Inflammatory macrophage treated with lipopolysaccharide for 1 hour (primary cell): ENCODE measurements at regions not wholly inside any gene's neighbourhood (a gene's known extent, or its start where the extent isn't known, plus 50 kb on each side); places are given as distances from the start of the nearest gene placed in this dataset.

ENCODE experiments used
- DNase-seq, 2 donors: peaks; one replicate each; pipeline ENCODE4 v3.0.0-alpha.2; 2020 to 2022

DNA sequence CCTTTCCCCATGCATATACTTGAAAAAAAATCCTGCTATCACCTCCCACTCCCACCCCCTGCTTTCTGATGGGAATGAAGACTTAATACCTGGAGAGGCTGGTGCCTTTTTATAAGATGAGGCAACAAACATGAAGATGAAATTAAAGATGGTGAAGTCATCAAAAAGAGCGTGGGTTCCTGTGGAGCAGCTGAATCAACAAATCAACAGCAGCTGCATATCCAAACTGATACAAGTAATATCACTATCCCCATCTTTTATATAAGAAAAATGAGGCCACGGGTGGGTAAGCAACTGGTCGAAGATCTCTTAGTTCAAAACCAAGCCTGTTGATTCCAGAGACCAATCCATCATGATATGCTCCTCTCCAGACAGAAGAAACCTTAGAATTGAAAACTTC, 268.5 kb downstream of the ENC1 start:
- DNase-seq: no peak

DNA sequence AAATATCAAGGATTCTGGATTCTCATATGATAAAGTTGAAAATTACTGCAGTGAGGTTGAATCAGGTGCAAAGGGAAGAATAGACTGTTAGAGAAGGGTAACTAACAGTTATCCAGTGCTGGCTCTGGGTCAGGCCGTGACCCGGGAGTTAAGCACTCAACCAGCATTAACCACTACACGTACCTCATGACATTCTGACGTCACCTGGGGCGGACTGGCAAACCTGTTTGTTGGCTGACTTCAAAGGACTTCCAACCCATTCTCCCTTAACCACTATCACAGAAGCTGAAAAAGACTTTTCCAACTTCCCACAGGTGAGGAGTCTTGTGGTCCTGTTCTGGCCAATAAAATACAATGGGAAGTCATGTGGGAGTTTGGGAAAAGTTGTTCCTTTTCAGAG, 268.9 kb downstream of the ENC1 start:
- DNase-seq: no peak

DNA sequence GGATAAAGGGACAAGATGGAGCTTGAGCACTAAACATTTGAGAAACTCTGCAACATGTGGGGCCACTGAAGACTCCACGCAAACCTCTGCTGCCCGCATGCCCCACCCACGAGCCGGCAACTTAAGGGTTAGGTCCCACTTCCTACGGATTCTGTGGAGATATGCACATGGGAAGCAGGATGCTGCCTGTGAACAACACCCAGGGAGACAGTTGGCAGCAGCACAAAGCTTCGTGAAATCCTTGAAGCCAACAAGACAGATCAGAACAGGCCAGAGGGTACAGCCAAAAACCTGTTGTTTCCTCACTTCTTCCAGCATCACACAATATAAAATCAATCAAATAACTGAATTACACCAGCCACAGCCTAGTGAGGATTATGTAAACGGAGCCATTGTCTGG, 270.4 kb downstream of the ENC1 start:
- DNase-seq: no peak

DNA sequence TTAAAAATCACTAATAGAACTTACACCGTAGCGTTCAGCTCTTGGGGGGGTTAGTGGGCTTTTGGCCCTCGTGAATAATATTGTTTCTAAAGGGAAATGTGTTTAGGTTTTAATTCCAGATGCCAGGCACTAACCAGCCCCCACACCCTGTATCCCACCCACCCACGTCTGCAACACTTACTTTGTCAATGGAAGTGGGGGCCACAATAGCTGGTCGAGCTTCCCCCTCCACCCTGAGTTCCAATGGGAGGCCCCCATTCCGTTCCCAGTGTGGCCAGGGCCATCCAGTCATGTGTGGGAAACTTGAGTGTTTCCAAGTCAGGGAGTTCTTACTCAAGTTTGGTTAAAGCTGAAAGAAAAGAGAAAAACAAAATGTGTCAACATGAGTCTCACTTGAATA, 271.4 kb downstream of the ENC1 start:
- DNase-seq: no peak

DNA sequence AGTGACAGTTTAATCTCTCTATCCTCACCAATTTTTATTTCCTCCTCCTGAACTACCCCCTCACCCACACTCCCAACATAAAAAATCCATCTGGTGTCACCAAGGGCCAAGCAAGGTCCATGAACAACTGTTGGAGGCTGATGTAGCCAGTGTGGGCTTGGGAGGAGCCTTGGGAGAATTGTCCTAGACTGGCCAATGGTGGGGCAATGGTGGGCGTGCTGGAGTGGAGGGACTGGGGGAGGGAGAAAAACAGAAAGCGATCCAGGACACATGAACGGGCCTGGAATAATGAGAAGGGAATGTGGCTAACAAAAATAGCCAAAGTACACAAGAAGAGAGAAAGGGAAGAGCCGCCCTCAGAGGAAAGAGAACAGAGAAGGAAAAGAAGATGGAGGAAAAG, 272.6 kb downstream of the ENC1 start:
- no peak for DNase-seq

DNA sequence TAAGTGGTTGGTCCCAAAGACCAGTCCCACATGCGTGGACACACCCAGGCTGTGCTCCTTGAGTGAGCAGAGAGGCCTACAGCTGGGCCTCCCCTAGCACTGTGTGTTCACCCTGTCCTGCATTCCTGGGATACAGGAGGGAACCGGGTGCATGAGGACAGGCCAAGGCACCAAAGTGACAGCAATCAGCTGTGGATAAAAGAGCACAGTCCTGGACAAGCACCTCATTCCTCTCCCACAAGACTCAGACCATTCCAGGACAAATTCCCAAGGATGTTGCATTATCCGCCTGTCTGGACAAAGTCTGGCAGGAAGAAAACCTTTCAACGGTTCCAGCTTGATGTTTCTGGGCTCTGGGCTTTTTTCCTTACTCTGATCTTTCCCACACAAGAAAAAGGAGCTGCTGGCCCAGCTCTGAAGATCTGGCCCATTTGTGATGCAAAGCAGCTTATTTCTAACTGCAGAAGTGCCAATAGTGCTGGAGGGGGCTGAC, 273.2 kb downstream of the ENC1 start:
- DNase-seq: no peak

DNA sequence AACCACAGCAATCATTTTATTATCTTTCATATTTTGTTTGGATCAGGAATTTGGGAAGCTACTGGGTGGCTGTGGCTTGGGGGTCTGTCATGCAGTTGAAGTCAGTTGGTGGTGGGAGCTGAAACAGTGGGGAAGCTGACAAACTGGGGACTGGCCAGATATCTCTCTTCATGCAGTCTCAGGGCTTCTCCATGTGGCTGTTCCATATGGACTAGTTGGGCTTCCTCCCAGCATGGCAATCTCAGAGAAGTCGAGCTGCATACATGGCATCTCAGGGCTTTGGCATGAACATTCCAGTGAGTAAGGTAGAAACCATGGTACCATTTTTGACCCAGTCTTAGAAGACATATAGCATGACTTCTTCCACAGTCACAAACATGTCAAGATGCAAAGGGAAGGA, 274.8 kb downstream of the ENC1 start:
- DNase-seq: no peak

DNA sequence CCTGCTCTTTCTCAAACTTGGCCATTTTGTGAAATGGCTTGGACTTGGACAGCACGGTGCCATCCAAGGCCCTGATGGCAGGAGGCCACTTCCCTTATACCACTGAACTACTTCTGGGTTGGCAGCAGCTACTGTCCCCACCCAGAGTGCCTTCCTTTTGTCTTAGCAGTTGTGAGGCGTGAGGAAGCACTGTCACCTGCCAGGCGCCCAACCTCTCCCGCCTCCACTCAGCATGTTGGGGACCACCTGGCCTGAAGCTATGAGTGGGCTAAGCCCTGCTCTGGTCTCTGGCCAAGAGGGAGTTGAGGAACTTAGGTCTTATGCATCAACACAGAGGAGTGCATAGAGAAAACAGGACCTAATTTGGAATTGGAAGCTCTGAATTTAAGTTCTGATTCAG, 276.0 kb downstream of the ENC1 start:
- DNase-seq: no peak

DNA sequence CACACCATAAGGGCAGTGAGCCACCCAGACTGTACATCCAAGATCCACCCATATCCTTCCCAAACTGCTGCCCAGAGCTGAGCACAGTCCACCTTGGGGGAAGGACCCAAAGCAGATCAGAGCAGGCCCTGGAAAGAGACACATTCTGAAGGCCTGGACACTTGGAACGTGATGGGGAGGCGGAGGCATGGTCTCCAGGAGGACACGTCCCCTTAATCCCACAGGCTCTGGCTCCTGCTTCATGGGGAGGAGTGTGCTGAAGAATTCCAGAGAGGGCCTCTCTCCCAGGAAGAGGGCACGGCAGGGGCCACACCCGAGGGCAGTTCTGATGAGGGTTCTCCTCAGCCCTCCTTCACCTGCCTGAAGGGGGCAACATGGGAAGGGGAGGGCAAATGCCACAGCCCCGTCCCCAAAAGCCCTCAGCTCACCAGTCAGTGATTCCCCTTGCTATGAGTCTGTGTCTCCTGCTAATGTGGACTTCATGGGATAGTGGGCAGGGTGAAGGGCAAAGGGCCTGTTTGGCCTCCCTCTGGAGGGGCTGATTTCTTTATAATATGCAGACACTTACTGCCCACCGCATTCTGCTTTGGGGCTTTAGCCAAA, 276.8 kb downstream of the ENC1 start:
- DNase-seq: no peak

DNA sequence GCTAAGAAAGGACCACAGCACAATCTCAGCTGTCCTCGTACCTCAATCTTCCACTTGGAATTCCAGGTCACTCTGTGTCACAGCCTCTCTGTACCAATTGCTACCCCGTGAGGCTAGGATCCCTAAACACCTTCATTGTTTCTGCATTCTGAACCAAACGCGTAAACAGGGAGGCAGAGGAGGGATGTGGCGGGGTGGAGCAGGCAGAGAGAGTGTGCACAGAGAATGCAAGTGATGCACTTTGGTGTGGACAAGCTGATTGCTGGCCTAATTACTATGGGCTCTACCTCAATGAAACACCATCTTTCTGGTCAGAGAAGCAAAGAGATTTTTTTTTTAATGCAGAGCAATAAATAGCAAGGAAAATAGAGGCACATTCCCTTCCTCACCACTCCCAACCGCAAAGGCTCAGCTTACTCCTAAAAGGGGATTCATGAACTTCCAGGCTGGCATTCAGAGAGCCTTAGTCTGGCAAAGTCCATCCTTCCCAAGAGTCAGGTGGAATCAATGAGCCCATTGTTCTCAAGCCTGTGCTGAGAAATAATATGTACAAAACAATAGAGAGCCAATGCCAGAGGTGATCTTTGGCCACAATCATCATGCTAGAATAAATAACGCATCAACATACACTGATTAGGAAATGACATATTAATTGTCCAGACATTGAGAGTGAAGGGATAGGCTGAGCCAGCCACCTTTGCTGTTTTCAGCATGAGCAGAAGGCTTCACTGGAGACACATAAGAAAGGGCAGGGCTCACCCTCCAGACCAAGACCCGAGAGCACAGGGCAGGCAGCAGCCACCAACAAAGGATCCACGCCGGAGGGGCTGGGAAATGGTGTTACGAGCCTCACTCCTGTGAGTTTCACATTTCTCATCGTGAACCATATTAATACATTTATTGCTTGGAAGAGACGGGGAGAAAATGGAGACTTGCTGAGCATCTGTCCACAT, 278.8 kb downstream of the ENC1 start:
- DNase-seq: no peak

DNA sequence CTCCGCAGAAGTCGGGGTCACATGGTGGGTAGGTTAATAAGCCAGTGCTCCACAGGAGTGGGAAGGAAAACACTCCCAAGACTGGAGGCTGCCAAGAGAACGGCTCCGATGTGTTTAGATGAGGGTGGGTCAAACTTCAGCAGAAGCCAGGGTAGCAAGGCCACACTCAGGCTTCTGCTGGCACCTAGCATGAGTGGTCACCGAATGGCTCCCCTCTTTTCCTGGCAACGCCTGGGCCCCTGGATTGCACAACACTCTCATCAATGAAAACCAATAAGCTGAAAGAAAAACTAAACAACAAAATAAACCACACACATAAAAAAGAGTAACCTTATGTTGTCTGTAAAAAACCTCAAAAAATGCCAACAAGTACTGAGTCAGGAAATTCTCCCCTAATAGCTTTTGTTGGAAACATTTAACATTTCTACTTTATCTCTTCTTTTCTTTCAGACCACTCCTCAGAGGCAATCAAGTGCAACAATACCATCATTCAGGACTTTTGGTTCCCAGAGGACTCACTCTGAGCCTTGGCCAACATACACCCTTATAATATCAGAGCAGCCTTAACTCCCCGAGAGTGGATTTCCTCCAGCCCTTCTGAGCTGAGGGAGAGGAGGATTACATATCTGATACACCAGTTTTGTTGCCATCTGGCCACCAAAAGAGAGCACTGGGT, 279.9 kb downstream of the ENC1 start:
- DNase-seq: no peak

DNA sequence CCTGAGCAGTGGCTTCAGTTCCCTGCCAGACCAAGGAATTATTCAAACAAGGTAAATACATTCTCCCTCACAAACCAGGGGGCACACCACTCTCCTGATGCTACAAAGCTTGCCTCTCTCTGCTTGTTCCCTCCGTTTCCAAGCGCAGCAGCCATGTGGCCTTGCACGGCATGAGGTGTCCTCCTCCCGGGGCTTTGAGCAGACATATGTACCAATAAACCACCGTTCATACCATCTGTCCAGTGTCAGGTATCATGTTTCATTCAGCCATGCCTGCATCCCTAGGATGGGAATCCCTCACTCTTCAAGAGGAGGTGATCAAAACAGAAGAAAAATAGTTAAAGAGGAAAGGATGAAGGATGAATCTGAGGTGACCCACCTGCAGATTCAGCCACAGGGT, 282.7 kb downstream of the ENC1 start:
- no peak for DNase-seq

DNA sequence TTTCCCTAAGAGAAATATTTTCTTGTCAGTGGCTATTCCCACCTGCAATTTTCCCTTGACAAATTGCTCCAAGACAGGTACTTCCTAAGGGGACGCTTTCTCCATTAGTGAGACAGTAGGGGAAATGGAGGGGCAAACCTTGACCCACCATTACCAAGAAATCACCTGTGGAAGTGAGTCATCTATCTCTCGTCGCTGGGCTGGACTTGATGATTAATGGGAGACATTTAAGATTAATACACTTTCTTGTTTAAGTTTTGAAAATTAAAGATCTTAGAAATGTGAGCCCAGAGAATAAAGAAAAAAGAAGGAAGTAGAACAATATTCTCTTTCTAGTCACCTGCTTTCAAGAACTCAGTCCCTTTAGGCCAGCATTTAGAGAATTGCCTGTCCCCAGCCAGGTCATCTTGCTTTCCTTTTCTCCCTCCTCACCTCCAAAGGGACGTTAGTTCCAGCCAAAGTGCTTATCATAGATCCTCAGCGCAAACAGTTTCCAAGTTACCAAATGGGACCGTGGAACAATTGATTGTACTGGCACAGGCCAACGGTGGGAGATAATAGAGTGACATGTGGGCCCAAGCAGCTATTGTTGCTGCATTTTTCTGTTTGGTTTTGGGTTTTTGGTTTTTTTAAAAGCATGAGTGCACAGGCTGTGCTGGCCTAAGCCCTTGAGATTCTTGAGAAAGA, 284.4 kb downstream of the ENC1 start:
- DNase-seq: no peak

DNA sequence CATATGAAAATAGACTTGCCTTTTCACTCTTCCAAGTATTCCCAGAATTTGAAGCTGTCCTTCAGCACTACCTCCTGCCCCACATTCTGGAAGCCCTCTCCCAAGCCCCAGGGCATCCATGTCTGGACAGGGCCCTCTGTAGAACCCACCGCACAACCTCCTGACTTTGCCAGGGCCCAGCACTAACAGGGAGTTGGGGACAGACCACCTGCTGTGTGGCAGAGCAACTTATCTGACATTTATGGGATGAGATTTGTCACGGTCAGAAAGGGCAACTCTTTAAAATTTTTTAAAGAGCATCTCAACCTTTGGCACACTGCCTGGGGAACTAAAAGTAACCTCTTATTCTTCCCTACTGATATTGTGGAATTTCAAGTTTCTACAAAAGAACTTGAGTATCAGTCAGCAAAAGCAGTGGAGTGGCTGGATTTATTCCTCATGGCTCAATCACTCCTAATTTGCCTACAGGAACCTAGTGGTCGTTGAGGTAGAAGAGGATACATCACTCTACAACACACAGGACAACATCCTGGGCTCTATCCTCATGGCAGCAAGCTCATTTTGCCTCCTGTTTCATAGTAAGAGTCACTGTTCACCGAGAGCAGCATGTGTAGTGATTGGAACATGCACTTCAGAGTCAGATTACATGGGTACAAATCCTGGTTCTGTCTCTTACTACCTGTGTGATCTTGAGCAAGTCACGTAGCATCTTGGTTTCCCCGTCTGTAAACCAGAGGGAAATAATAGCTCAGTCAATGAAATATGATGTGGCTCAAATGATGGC, 285.3 kb downstream of the ENC1 start:
- no peak for DNase-seq

DNA sequence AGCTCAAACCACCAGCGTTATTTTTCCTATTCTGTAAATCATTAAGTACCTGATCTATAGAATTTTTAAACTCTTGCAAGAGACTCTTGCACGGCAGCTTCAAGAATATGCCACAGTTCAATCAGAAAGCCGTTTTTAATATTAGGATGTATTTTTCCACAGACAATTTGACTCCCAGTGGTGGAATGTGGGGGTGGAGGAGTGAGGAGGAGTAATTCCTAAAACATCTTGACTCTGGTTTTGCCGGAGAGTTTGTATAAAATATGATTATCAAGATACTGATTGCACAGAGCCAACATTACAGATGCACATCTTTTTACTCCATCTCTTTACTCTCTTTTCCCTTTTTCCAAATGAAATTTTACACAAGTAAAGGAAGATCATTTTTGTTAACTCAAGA, 288.3 kb downstream of the ENC1 start:
- no peak for DNase-seq

DNA sequence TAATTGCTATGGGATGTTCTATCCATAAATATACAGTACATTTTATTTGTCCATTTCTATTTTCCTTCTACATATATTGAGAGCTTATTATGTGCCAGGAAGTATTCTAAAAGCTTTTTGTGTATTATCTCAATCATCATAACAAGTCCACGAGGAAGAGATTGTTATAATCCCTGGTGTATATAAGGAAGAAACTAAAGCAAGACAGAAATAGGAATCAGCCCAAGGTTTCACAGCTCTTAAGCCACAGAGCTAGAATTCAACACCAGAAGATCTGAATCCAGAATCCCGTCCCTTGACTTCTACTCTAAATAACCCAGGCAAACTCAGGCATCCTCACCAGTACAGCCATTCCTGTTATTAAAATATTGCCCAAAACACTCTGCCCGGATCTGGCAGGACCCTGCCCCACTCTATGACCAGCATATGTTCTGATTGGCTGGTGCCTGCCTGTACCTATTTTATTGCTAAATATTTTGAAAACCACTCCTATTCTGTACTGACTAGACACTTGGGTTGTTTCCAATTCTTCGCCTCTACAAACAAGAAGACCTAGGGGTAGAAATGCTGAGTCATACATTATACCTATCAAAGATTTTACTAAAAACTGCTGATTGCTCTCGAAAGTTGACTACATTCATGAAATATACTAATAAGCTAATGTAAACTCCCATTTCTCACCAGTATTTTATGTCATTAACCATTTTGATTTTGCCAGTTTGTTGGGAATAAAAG, 297.4 kb downstream of the ENC1 start:
- DNase-seq: no peak

DNA sequence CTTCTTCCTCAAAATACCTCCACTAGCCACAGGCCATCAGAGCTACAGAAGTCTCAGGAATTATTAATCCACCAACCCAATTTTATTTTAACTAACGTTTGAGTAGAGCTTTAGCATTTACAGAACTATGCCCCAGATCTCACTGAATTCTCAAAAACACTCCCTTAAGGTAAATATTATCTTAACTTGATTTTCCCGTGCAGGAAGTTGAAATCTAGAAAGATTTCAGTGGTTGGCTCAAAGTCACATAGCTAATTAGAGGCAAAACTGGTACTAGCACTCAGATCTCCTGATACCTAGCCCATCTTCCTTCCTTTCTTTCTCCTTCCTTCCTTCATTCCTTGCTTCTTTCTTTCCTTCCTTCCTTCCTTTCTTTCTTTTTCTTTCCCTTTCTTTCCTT, 298.3 kb downstream of the ENC1 start:
- DNase-seq: no peak

DNA sequence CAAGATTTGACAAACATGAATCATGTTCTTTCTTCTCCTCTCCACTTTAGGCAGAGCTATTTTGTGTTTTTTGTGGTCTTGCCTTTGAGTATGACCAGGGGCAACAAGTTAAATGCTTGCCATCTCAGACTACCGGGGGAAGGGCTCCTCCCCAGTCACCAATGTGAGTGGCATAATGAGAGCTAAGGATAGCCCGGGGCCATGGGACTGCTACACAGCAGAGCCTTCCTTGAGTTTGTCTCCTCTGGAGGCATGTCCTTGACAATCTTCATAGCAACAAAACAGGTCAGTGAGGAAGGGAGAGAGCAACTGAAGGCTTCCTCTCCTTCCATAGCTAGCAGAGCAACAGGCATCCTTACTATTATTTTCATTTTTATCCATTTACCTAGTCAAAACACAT, 299.3 kb downstream of the ENC1 start:
- DNase-seq: no peak

DNA sequence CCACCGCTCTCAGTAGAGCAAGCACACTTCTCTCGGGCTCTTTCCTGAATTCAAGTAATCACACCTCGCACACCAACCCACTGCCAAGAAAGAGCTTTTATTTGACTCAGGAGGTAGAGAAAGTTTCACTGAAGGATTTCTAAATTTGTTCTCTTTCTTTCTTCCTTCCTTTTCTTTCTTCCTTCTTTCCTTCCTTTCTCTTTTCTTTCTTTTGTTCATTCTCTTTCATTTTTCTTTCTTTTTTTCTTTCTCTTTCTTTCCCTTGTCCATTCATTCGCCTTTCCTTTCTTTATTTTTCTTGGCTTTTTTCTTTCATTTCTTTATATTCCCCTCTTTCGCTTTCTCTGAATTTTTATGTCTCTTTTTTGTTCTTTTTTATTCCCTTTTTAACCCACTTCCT, 300.1 kb downstream of the ENC1 start:
- no peak for DNase-seq

DNA sequence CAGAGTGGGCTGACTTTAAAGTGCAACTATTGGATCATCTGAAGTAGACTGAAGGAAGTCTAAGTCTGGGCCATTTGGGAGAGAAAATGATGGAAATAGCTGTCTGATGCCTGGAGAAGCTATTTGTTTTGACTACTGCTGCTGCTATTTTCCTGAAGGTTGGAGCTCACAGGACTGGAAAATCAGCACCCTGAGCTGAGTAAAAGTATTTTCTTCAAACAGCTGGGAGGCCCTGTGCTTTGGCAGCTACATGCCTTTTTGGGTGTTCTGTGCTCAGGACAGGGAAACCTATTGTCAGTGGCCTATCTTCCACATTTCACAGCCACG, 302.6 kb downstream of the ENC1 start:
- DNase-seq: no peak

DNA sequence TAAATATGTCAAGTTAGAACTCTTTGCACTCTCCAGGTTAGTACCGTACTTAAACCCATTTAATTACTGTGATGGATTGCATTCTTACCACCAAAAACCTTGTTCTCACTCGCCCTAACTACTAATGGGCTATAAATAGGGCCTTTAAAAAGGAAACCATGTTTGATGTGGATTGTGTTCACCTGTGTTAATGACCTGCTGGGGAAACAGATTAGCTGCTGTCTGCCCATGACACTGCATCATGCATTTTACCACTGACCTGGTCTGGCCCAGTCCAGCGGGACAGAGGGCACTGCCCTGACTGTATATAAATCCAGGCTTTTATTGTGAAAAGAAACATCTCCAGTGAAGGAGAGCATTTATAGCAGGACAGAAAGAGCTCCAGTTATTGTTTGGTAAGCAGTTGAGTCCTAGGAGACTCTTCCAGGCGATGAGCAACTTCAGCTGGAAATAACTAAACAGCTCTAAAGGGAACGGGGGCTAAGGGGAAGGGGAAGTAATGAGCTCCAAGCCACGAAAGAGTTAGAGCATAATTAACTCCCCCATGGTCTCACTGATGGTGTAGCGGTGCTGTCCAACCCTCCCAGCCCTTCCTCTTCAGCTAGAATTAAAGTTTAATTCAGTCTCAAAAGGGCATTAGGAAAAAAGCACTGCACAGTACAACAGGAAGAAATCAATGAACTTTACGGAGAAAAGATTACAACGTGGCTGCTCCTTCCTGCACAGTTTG, 303.1 kb downstream of the ENC1 start:
- DNase-seq: peak; percentile 22 to 23
